HG03097 (cell line): ENCODE measurements at regions not wholly inside any gene's neighbourhood (a gene's known extent, or its start where the extent isn't known, plus 50 kb on each side); places are given as distances from the start of the nearest gene placed in this dataset.

ENCODE experiments used
- ATAC-seq: cut with Tn5 transposase; IDR thresholded peaks from one replicate; pipeline ENCODE4 v1.9.1; 2021; ENCODE audit not compliant: unreplicated experiment, low FRiP score

DNA sequence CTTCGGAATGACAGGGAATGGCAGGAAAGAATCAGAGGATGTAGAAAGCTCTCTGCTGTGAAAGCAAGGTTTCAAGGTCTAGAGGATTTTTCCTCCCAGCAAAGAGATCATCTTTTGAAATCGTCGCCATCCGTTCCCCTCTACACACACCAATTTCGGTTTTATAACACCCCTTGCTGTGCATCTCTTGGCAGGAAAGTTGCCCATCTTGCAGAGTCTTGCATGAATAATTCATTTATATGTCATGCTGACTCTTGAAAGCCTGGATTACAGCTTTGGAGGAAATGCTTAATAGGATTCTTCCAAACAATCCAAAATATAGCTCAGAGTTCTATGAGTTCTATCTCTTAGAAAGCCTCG, 262.7 kb downstream of the CHL1 start:
- no peak for ATAC-seq

DNA sequence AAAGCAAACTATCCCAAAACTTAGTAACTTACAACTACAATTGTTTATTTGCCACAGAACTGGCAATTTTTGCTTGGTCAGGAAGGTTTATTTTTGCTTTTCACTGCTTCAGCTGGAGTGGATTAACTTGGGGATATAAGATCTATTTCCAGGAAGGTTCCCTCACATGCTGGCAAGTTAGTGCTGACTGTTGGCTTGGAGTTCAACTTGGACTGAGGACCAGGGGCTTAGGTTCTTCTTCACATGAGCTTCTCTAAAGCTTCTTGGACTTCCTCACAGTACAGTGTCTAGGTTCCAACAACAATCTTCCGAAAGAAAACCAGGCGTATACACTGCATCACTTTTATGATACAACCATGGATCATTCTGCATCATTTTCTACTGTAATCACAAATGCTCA, 264.4 kb downstream of the CHL1 start:
- no peak for ATAC-seq

DNA sequence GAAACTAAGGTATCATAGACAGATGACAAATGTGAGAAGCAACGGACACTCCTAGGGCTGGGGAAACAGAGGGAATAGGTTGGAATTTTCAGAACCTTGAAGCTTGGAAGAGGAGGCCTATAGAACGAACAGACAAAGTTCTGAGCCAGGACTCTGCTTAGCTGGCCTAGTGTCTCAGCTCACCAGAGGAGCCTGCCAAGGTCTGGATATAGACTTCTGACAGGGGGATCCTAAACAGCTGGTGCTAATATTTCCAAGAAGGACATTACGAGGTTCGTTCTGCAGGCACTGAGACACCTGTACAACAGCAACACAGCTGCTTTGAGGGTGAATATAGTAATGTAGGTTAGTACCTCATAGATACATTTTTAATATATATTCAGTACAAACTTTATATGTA, 266.3 kb downstream of the CHL1 start:
- no peak for ATAC-seq

DNA sequence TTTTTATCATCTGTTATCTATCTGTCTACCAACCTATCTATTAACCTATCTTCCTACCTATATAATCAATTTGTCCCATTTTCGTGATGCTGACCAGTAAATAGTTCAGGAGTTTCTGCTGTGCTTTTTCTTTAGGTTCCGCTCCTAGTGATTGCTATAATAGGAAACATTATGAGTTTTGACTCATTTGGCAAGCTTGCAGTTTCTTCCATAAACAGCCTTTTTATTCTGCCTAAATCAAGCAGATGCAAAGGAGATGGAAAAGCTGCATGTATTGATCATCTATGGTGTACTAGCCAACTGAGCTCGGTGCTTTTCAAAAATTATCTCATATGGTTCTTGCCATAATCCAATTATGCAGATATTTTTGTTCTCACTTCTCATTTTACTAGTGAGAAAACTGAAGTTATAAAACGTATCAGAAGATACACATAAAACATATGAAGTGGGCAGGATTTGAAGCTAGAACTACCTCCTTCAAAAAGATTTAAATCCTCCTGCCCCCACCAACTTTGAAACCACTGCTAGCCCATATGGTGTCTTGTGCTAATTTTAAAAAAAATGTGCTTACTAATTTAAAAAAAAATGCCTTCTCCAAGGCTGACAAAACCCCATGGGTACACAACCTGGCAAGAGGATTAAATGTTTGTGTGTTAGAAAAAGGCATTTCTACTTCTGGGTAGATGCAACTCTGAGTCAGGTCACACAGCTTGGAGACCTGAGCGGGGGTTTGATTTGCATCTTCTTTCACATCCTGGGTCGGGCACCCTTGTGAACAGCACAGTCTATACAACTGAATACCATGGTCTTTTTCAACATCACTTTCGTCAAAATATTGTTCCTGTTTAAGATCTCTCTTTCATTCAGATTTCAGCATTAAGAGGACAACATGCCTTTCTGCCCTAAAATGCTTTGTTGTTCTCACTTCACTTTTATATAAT, 267.0 kb downstream of the CHL1 start:
- peak; percentile 97 for ATAC-seq

DNA sequence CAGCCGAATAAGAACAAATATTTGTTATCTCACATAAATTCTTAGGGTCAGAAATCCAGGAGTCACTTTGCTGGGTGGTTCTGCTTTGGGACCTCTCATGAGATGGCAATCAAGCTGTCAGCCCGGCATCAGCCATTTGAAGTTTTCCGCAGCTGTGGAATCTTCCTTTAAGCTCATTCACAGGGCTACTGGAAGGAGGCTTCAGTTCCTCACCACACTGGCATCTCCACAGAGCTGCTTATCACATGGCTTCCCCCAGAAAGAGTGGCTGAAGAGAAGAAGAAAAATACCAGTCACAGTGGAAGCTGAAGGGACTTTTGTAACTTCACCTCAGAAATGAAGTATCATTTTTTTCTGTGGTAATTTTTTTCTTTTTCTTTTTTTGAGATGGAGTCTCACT, 267.7 kb downstream of the CHL1 start:
- ATAC-seq = no peak

DNA sequence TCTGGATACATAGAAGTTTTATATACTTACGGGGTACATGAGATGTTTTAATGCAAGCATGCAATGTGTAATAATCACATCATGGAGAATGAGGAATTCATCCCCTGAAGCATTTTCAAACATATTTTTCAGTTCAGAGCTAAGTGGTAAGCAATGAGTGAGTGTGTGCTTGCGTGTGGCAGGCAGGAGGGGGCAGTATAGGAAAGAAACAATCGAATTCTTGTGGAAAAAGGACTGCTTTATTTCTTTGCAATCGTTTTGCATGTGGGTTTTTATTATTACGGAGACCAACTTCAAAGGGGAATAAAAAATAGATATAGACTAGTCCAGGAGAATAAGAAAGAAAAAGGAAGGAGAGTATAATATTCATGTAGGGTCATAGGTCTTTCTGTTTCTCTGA, 271.6 kb downstream of the CHL1 start:
- ATAC-seq = no peak

DNA sequence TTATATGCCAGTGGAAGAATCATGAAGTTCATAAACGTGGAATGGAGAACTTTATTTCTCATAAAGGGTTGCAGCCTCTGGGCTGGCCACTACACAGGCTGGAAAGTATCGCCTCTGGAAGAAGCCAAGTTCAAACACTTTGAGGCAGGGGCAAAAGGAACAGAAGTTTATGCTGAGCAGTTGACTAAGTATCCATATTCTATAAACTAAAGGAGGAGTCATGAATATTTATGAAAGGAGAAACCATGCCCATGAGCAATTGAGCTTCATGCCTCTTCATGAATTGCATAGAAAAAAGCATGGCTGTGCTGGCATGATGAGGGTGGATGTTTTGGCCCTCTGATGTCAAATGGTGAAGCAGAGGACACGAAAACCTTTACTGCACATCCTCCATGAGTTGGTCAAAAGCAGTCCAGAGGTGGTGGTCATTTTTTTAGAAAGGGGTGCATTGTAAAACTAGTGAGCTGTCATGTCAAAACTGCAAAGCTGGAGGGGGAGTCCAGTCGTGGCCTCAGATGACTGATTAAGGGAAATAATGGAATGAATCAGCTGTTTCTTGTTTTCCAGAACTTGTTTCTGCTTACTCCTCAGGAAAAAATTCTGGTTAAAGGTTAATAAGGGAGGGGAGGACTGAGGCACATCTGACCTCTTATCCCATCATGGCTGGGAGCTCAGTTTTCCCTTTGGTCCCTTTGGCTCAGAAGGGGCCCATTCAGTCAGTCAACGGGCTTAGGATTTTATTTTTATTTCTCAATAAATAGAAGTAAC, 276.7 kb downstream of the CHL1 start:
- ATAC-seq = no peak

DNA sequence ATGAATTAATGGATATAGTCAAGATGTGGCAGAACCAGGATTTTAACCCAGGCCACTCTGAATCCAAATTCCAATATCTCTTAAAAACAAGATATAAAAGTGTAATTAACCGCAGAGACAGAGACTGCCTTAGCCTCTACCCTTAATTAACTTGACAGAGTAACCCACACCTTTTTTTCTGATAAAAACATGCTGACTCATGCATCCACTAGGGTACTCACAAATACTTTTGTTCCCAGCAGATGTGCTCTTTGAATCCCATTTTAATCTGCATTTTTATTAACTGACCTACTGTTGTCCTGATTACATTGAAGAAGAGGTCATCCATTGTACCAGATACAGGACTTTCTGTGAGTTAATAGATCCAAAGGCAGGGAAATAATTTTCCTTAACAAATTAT, 278.3 kb downstream of the CHL1 start:
- no peak for ATAC-seq

DNA sequence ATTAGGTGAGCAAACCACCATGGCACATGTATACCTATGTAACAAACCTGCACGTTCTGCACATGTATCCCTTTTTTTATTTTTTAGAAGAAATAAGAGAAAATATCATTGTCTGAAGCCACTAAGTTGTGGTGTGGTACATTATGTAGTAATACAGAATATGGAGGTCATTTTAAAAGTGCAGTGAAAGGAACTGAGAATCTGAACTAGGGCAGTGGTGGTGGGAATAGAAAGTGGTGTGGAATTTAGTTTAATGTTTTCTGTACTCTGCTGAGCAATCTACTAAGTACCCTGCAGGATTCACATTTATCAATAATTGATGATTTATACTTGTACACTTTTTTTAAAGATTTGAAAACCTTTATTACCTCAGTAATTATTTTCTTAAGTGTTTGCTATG, 283.5 kb downstream of the CHL1 start:
- no peak for ATAC-seq

DNA sequence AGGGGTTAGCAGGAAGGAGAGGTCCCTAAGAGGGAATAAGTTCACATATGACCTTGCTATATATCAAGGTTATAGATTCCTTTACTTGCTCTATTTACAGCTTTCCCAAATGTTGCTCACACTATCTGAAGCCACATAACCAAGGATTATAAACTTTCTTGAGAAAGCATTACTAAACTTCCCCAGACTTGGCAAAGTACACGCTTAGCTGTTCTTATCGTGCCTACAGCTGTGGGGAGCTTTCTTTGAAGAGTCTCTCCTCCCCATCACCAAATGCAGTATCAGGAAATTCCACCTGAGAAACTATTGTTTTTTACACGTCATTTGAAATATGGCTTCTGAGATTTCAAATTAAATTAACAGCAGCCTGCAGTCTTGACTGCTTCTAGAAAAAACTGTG, 284.5 kb downstream of the CHL1 start:
- no peak for ATAC-seq

DNA sequence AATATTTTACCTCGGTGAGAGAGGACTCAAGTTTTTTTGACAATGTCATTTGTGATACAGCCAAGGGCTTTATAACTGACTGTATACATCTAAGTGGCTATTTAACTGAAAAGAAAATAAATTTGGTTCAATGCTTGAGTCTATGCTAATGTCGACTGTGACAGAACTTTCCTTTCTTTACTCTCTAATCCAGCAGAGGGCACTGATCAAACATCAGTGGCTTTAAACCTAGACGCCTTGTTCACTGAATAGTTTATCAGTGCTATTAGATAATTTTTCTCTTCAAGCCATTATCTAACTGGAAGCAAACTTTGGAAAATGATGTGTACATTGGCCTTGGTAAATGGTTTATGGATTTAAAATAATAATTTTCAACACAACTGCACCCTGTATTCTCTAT, 285.1 kb downstream of the CHL1 start:
- no peak for ATAC-seq

DNA sequence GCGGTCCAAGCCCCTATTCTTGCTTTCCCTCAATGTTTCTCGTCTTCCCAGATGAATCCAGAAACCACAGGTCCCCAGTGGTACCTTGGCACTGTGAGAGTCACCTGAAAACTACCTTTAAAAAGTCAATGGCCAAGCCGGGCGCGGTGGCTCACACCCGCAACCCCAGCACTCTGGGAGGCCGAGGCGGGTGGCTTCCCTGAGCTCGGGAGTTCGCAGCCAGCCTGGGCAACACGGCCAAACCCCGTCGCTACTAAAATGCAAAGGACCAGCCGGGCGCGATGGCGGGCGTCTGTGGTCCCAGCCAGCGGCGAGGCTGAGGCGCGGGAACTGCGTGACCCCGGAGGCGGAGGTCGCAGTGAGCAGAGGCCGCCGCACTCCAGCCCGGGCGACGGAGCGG, 285.9 kb downstream of the CHL1 start:
- no peak for ATAC-seq

DNA sequence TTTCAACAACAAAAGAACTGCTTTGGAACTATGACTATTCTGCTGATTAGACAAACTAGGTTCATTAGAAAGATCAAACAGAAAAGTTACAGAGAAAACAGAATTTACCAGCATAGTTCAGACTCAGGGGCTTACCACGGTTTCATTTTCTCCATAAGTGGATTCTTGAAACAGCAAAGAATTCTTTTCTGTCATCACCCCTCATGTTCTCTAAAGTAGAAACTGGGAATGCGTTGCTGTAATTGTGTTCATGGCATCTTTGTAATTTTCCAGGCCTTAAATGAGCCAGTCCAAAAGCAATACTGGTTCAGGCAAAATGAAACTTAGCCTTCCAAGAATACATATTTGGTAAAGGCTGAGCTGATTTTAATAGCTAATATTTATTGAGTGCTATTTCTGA, 287.8 kb downstream of the CHL1 start:
- ATAC-seq = no peak

DNA sequence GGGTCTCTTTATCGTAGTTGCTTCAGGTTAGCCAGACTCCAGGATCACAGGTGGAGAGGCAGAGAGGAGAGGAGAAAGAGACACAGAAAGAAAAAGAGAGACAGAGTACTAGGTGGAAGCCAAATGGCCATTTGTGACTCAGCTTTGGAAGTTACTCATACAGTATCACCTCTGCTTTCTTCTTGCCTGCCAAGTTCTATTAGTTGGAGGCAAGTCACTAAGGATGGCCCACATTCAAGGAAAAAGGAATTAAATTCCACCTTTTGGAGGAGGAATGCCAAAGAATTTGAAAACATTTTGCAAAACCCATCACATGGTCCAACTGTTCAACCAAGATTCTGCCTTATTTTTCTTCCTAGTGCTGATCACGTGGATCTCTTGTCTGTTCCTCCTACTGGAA, 291.1 kb downstream of the CHL1 start:
- no peak for ATAC-seq

DNA sequence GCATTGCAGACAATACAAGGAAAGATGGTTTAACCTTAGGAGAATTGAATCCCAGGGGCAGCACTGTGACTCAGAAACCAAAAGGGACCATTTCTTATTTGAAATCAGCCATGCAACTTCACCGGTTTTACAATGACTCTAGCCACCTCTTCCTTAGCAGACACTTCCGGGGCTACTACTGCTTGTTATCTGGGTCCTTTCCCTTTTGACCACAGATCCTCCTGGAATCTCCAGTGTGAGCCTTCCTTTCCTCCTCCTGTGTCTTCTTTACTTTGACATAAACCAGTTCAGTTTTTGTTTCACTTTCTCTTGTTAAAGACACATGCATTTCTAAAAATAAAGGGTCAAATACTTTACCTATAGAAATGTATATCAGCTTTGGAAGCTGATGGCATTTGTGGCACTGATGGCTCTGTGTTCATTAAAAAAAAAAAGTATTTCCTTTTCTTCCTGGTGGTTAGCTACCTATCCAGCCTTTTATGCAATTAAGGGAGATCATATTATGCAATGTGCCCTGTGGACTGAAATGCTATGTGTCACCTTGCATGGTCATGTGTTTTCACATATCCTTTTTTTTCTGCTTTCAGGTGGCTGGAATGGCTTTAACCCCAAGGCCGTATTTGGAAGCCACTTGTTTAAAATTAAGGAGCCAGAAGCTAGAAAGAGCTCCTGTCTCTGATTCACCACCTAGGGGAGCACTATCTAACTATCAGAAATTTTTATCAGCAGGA, 296.2 kb downstream of the CHL1 start:
- peak; percentile 54 for ATAC-seq

DNA sequence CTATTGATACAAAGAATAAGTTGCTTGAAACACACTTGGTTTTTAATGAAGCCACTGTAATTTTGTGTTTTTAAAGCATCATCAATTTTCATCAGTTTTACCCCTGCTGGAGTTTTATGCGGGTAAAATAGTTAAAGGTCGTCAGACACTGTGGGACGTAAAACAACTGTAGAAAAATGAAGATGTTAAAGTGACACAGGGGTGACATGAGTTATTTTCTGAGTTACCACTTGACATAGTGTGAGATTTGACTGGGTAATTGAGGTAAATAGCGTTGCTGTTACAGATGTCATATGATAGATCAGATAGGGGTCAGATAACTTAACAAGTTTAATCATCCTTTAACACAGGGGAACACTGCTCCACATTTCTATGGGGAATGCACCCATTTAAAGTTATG, 297.6 kb downstream of the CHL1 start:
- ATAC-seq = no peak

DNA sequence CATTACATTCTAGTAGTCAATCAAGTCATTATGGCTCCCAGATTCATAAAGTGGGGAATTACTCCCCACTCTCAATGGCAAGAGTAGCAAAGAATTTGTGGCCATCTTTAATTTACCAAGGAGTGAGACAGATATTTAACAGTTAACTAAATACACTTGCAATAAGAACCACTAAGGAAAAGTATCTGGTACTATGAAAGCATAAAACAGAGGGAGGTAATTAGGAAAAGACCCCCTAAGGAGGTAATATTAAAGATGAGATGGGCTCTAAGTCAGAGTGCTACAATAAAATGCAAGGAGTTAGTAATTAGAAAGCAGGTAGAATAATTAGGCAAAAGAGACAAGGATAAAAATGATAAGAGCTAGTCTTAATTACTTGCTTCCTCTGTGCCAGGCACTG, 301.9 kb downstream of the CHL1 start:
- no peak for ATAC-seq

DNA sequence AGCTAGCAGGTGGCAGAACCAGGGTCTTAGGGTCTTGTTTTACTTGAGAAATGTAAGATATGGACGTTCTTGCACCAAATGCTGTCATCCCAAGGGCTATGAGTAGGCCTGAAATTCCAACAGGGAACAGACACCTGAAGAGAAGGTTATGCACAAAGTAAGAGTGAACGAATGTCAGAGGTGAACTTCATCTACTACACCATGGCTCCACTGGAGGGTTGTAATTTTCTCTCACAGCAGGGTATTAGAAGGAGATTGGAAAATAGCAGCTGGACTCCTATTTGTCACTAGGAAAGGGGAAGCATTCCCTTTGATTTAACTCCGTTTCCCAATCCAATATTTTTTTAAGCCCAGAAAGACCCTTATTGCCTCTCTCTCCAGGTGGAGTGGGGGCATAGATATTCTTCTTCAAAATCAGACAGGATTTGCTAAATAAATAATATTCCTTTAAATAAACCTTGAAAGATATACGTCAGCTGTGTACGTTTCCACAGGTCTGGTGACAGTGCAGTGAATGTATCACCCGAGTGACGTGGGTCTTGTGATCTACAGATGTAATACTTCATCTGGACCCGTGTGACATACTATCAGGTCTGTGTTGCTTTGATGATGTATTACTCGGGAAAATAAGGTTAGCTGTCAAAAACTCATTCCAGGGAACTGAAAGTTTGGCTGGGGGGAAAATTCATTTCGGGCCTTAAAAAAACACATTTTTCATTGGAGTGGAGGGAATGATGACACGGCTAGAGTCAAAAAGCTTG, 302.6 kb downstream of the CHL1 start:
- ATAC-seq = no peak

DNA sequence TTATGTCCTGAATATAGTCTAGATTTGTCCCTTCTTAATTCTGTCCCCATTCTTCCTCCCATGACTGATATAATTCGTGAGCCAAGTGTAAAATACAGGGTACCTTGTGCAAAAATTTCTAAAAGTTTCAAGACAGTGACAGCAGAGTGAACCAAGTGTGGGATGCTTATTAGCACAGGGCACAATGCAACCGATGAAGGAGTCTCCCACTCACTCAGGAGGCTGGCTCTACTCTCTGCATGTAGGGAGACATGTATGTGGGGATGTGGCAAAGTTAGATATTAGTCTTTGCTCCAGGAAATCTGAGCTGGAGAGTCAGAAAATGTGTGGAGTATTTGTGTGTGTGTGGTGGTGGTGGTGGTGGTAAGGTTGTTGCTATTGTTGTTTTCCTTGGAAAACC, 305.9 kb downstream of the CHL1 start:
- ATAC-seq = no peak

DNA sequence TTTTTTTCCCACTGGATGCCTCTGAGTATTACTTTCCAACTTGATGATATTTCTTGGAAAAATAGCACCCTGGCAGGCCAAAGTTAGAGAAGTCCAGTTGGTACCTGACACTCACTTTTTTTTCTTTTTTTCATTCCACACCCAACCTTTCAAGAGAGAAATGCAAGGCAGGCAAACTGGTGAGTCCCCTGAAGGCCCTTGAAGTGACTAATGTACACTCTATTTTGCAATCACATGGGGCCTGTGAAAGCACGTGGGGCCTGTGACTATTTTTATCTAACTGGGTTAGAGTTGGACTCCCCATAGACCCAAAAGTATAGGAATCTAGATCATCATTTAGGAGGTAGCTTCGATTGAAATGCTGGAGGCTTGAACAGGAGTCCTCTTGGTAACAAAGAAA, 316.7 kb downstream of the CHL1 start:
- ATAC-seq = no peak

DNA sequence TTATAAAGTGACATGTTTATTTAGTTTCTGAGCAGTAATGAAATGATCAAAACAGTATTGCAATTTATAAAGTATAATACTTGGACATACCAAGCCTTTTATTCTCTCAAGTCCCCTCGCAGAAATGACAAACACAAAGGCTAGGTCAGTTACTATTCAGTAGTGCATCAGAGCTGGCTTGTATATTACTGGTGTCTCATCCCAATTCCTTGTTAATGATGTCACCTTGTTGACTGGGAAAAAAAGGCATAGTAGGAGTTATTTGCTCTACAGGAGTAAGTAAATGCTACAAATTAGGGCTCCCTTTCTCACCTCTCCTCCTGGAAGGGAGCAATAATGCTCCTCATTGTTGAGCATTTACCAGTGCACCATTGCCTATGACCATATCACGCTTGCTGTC, 317.6 kb downstream of the CHL1 start:
- no peak for ATAC-seq
